ENCODE measurements at regions not wholly inside any gene's neighbourhood (a gene's known extent, or its start where the extent isn't known, plus 50 kb on each side); places are given as distances from the start of the nearest gene placed in this dataset.

GRCh38 chr3:181613813-181614212, 97.9 kb upstream of the SOX2 start:
- TF ChIP-seq POLR2A (IDR thresholded peaks at IDR 0.05; ENCODE audit: low read length) (no peak), GATA1 (IDR thresholded peaks at IDR 0.05; ENCODE audit: low read depth, low read length) (no peak)
